HG03565 (cell line): ENCODE measurements at regions not wholly inside any gene's neighbourhood (a gene's known extent, or its start where the extent isn't known, plus 50 kb on each side); places are given as distances from the start of the nearest gene placed in this dataset.
"Not testable (repeated sequence)": the region's sequence is repeated elsewhere in the genome, so short reads cannot be mapped to it uniquely, and the experiment has no call there.

Experiments
- ATAC-seq: cut with Tn5 transposase; IDR thresholded peaks from one replicate; pipeline ENCODE4 v1.9.1; 2021; ENCODE audit warnings: mild to moderate bottlenecking, moderate library complexity; ENCODE audit not compliant: unreplicated experiment

DNA sequence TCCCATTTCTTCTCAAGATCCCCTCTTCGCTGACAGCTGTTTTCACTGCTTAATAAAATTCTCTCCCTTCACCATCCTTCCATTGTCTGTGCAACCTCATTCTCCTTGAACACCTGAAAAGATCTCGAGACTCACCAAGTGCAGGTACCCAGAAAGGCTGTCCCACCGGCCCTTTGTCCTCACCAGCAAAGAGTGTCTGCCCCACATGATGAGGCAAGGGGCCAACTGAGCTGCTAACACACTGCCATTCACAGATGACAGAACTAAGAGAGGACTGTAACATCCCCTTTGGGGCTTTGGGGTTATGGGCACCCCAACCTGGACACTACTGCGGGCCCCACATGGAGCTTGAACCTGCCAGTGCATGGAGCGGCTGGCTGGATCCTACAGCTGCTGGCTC, 771.4 kb upstream of the MIR17HG start:
- no peak for ATAC-seq

DNA sequence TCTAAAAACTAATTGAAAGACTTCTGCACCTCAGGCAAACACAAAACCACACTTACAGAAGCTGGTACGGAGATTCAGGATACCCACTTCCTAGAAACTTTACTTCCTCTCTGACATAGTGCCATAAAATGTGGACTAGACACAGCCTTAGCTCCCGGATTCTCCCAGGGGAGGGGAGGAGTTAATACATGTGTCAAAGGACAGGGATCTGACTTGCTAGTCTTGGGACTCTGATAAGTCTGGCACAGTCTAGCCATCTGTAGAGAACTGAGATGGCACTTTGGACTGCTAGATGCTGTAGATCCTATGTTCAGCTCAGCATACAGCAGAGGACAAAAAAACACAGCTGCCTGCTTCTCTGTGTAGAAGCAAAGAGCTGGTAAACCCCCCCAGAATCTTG, 769.8 kb upstream of the MIR17HG start:
- no peak for ATAC-seq

- ATAC-seq = no peak
Observed at GRCh38 chr13:90585392-90585791, 762.1 kb upstream of the MIR17HG start.

DNA sequence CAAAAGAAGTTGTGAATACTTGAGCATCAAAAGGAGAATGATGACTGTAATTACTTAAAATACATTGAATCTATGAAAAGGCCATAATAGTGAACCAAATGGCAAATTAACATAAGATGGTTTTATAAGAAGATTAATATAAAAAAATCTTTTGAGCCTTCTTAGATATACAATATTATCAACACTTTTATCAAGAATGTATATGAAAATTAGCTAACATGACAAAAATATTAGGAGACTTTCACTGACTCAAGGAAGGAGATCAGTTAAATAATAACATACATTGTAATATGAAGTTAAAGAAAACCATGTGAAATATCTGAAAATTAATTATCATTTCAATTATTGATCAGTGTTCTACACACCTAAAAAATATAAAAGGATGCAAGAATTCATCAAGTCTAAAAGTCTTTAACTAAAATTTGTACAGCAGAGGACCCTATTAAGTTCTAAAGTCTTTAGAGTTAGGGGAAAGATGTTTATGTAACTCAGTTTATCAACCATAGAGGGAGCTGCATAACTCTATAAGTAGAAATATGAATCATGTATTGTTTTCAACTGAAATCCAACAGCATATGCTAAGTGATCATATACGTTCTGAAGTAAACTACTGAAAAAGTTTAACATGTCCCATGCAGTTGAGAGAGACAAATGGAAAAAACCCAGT, 756.1 kb upstream of the MIR17HG start:
- ATAC-seq = no peak

DNA sequence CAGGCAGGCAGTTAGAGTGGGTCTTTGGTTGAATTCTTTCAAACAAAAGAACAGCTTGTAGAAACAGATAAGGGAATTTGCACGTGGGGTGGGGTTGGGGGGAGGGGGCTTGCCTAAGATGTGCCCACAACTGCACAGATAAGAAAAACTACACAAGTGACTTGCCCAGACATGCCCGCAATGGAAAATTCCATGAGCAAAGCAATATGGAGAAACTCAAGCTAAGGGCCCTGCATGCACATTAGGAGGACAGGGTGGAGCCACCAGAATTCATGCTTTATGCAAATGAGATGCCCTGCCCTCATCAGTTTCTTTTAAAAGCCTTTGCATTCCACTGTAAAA, 755.6 kb upstream of the MIR17HG start:
- no peak for ATAC-seq

GRCh38 chr13:90592943-90593342, 754.5 kb upstream of the MIR17HG start:
- ATAC-seq = no peak

- no peak for ATAC-seq
Observed at GRCh38 chr13:90594681-90595080, 752.8 kb upstream of the MIR17HG start.

DNA sequence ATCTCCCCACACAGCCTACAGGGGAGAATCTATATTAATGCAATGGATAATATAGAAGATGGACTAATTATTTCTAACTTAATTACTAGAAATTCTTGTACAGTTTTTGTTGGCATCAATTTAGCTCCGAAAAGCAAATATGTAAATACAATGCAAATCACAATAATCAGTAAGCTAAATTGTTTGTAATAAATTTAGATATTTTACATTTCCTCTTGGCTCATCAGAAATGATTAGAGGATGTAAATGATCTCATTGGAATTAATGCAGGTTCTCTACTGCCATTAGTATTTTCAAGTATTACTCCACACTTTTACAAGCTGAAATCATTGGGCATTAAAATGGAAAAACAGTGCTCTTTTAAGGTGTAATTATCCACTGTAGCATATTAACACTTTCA, 741.8 kb upstream of the MIR17HG start:
- ATAC-seq = no peak

GRCh38 chr13:90606921-90607320, 740.6 kb upstream of the MIR17HG start:
- ATAC-seq = not testable (repeated sequence)

DNA sequence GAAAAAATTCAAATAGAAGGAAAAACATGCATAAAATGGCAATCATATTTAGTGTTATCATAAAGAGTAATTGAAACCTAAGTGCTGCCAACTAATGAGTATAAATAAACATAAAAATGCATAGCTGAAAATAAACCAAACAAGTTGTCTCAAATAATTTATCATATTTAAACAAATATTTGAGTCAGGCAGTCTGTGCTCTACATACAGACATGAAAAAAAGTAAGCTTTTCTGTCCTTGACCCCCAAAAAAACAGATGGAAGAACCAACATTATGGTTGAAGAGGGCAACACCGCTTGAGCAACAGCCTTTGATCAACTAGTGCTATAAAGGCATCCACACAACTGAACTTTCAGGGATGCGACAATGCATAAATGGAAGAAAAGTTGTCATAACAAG, 735.1 kb upstream of the MIR17HG start:
- no peak for ATAC-seq

DNA sequence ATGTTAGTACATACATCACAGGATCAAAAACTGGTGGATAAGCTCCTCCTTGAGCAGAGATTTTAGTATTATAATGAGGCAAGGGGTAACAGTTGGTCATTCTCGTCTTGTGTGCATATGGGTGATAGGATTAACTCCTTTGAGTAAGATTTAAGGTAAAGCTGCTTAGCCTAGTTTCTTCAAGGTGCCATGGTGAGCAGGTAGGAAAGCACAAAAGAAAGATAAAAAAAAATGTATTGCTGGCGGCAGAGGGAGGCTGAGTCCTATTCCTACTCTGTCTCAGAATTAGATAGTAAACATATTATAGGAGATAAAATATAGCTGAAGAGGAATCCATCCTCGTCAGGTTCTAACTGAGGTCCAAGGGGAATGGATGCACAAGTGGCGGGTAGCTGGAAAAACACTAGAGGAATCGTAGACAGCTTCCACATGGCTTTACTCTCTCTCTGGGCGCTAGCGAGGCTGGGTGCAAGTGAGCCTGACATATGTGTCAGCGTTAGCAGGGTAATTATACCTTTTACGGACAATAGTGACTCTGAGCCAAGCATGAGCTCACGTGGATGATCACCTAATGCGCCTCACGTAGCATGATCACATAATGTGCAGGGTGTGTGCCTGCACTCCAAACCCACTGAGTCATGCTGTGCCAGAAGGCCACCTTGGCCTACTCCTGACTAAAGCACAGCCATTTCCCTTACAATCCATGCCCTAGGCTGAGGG, 734.3 kb upstream of the MIR17HG start:
- ATAC-seq = no peak

DNA sequence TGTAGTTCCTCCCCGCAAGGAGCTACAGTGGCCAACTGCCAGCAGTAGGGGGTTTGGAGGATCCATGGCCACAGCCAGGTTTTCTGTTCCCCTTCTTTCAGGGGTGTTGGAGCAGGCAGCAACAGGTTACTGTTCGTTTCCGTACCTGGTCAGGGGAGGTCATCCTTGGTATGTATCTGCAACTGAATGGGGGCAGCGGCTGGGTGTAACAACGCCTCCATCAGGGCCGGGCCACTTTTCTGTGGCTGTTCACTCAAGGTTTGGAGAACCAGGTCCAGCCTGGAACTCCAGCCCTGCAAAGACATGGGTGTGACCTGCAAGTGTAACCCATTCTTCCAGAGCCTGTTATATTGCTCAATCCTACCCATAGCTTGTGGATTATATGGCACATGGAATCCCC, 732.3 kb upstream of the MIR17HG start:
- ATAC-seq = no peak

DNA sequence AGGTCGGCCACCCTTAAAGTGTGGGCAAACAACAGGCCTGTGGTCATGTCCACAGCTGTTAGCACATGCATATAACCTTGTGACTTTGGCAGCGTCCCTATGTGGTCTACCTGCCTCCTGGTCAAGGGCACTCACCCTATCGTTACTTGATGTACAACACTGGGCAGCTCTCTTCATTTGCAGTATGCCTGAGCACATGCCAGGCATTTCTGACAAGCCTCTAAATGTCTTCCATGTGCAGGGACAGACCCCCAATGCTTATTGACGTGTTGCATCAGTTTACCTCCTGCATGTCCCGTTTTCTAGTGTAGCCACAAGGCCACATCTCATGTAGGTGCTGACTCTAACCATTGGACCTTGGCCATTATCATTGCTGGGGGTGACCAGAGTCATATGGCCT, 731.7 kb upstream of the MIR17HG start:
- no peak for ATAC-seq

DNA sequence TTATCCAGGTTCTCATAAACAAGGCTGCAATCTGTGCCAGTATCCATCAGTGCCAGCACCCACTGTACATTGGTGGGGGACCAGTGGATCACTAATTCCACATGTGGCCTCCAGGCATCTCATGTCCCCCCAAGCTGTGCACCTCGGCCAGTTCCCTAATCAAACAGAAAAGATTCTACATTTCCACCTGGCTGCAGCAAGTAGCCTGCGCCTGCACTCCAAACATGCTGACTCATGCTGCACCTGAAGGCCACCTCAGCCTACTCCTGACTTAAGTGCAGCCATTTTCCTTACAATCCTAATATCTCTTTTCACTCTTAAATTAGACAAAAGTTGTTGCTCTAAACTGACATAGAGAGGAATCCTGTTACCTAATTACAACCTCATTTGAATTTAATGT, 729.4 kb upstream of the MIR17HG start:
- no peak for ATAC-seq

DNA sequence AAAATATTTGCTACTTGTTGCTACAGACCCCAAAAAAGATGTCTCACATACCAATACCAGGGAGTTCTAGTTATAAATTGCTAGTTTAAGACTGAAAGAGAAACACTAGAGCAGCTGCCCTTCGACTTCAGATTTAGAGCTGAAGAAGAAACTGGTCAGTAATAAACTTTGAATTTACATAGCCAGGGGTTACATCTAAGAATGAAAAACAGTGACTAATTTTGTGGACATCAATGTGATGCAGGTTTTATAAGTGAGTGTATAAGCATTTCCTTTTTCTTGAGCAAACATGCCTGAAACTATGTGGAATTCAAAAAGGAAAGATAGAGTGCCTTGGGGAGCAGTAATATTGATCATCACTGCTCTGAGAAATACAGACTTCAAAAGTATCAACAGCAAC, 724.9 kb upstream of the MIR17HG start:
- ATAC-seq = no peak

- ATAC-seq = no peak
Observed at GRCh38 chr13:90623318-90624011, 724.0 kb upstream of the MIR17HG start.

GRCh38 chr13:90627813-90628212, 719.7 kb upstream of the MIR17HG start:
- ATAC-seq = no peak

- no peak for ATAC-seq
Observed at GRCh38 chr13:90628471-90628870, 719.0 kb upstream of the MIR17HG start.

- ATAC-seq = no peak
Observed at GRCh38 chr13:90630716-90631115, 716.8 kb upstream of the MIR17HG start.

GRCh38 chr13:90632184-90632583, 715.3 kb upstream of the MIR17HG start:
- ATAC-seq = no peak

- no peak for ATAC-seq
Observed at GRCh38 chr13:90633849-90634248, 713.6 kb upstream of the MIR17HG start.

- ATAC-seq = no peak
Observed at GRCh38 chr13:90640976-90641375, 706.5 kb upstream of the MIR17HG start.
